ENCODE measurements at regions not wholly inside any gene's neighbourhood (a gene's known extent, or its start where the extent isn't known, plus 50 kb on each side); places are given as distances from the start of the nearest gene placed in this dataset.
A peak's percentile ranks its signal among the peaks of the same experiment; 100 is the strongest.

- no peak for DNase-seq
- ATAC-seq = no peak
Observed at GRCh38 chr3:117550766-117551165, 841.2 kb downstream of the TUSC7 start.

GRCh38 chr3:117553461-117553860 is 843.9 kb downstream of the TUSC7 start:
- Histone ChIP-seq H3K27ac (no peak overlapping the region), H3K4me3 (no peak overlapping the region), H3K27me3 (ENCODE audit: low read depth) (no peaks in the 10 kb centered on the region), H3K9me3 (no peaks in the 10 kb centered on the region), H3K36me3 (no peaks in the 10 kb centered on the region), H3K4me1 (no peaks in the 10 kb centered on the region)
- TF ChIP-seq CTCF (IDR thresholded peaks at IDR 0.05) = no peak
- peak; percentile 68 to 81 for ATAC-seq
- no peak for DNase-seq
- intact Hi-C loops (cut with DNase I) = no loop called here

More at GRCh38 chr3:117550766-117551165, 841.2 kb downstream of the TUSC7 start:
- no peak overlapping the region for H3K27ac ChIP-seq
- no peaks in the 10 kb centered on the region for H3K9me3 ChIP-seq
- H3K4me3 ChIP-seq = no peak overlapping the region
- H3K4me1 ChIP-seq = no peaks in the 10 kb centered on the region
- H3K27me3 ChIP-seq (ENCODE audit: low read depth) = no peaks in the 10 kb centered on the region
- H3K36me3 ChIP-seq = no peaks in the 10 kb centered on the region
- intact Hi-C loops (cut with DNase I) = no loop called here
- no peak for TF ChIP-seq CTCF (IDR thresholded peaks at IDR 0.05)

GRCh38 chr3:117556646-117557407 is 847.2 kb downstream of the TUSC7 start:
- H3K9me3 ChIP-seq = no peaks in the 10 kb centered on the region
- no peak for DNase-seq
- TF ChIP-seq CTCF (IDR thresholded peaks at IDR 0.05) = no peak
- H3K27ac ChIP-seq = no peak overlapping the region
- H3K36me3 ChIP-seq = no peaks in the 10 kb centered on the region
- no peak for ATAC-seq
- no peaks in the 10 kb centered on the region for H3K27me3 ChIP-seq (ENCODE audit: low read depth)
- H3K4me1 ChIP-seq = no peaks in the 10 kb centered on the region
- intact Hi-C loops (cut with DNase I) = no loop called here
- H3K4me3 ChIP-seq = no peak overlapping the region

GRCh38 chr3:117557464-117558090 is 848.0 kb downstream of the TUSC7 start:
- ATAC-seq (no peak), DNase-seq (no peak)
- H3K4me1 ChIP-seq = no peaks in the 10 kb centered on the region
- no peak overlapping the region for H3K27ac ChIP-seq
- TF ChIP-seq CTCF (IDR thresholded peaks at IDR 0.05) = no peak
- H3K27me3 ChIP-seq (ENCODE audit: low read depth) = no peaks in the 10 kb centered on the region
- H3K36me3 ChIP-seq = no peaks in the 10 kb centered on the region
- no peaks in the 10 kb centered on the region for H3K9me3 ChIP-seq
- intact Hi-C loops (cut with DNase I) = no loop called here
- H3K4me3 ChIP-seq = no peak overlapping the region

- Histone ChIP-seq H3K27ac (no peak overlapping the region), H3K36me3 (no peaks in the 10 kb centered on the region), H3K4me3 (no peak overlapping the region), H3K4me1 (no peaks in the 10 kb centered on the region), H3K27me3 (ENCODE audit: low read depth) (no peaks in the 10 kb centered on the region), H3K9me3 (no peaks in the 10 kb centered on the region)
- DNase-seq = no peak
- TF ChIP-seq CTCF (IDR thresholded peaks at IDR 0.05) = no peak
- intact Hi-C loops (cut with DNase I) = no loop called here
- no peak for ATAC-seq
Observed at GRCh38 chr3:117558681-117559080, 849.1 kb downstream of the TUSC7 start.

All from lower lobe of right lung (tissue), 2 donors.